ENCODE measurements at regions not wholly inside any gene's neighbourhood (a gene's known extent, or its start where the extent isn't known, plus 50 kb on each side); places are given as distances from the start of the nearest gene placed in this dataset.

DNA sequence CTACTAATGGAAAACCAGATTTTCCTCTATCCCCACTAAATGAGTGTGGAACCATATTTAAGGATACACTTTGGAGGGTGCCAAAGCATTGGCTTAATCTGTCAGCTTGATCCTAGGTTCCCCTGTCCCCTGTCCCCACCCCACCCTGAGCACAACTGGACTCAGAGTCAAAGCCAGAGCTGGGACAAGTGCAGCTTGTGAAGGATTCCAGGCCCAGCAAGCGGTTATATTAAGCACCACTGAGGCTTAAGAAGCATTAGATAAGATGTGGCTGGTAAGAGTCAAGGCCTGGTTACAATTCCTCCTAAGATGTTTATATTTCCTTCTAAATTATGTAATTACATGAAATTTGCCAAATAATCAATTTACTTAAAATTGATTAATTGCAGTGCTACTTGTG, 350.0 kb upstream of the GATB start:
- no peak for TF ChIP-seq CTCF (IDR thresholded peaks at IDR 0.05; ENCODE audit: low read depth, low read length)
- no peak overlapping the region for H3K4me3 ChIP-seq (ENCODE audit: low read depth, low read length)

GRCh38 chr4:152109531-152110509, 349.0 kb upstream of the GATB start:
- H3K4me3 ChIP-seq (ENCODE audit: low read depth, low read length) = no peak overlapping the region
- TF ChIP-seq CTCF (IDR thresholded peaks at IDR 0.05; ENCODE audit: low read depth, low read length) = no peak

GRCh38 chr4:152107736-152108500, 347.1 kb upstream of the GATB start:
- no peak for TF ChIP-seq CTCF (IDR thresholded peaks at IDR 0.05; ENCODE audit: low read depth, low read length)
- no peak overlapping the region for H3K4me3 ChIP-seq (ENCODE audit: low read depth, low read length)

DNA sequence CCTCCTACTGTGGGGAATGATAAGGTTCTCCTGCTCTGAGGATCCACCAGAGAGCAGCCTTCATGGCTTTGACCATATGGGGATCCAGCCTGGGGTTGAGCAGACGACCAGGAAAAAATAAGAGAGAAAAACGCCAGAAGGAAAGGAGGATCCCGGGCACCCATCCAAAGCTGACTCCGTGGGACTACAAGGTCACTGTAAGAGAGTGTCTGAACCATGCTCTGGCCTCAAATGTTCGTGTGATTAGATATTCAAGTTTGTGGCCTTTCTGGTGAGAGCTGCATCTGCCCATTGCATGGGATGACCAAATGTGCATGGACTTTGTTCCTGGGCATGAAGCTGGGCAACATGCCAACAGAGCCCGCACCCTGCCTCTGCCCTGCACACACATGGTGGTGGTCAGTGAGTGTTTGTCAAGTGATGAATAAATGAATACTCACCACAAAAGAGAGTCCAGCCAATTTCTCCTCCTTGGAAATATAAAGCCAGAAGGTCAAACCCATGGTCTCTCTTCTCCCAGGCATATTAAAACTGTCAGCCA, 346.0 kb upstream of the GATB start:
- no peak overlapping the region for H3K4me3 ChIP-seq (ENCODE audit: low read depth, low read length)
- no peak for TF ChIP-seq CTCF (IDR thresholded peaks at IDR 0.05; ENCODE audit: low read depth, low read length)

DNA sequence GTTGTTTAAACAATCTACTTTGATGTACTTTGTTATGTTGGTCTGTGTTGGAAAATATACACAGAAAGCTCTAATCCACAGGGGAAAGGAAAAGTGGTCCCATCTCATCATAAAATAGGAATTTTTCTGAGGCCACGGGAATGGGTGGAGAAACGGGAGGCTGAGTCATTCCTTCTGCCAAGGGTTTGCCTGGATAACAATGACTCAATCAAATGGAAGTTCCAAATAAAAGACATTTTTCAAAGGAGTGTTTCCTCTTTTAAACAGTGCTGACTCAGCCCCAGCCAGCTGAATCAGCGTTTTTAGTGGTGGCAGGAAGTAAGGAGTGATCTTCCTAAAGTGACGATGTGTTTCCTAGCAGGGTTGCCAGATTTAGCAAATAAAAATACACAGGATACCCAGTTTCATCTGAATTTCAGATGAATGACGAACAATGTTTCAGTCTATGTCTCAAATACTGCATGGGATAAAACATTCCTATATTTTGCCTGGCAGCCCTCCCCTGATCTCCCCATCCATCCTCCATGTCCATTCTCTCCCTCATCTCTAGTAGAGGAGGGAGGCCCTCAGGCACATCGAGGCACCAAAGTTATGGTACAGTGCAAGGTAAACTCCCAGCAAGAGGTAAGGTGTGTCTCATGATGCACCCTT, 345.4 kb upstream of the GATB start:
- no peak for TF ChIP-seq CTCF (IDR thresholded peaks at IDR 0.05; ENCODE audit: low read depth, low read length)
- no peak overlapping the region for H3K4me3 ChIP-seq (ENCODE audit: low read depth, low read length)

DNA sequence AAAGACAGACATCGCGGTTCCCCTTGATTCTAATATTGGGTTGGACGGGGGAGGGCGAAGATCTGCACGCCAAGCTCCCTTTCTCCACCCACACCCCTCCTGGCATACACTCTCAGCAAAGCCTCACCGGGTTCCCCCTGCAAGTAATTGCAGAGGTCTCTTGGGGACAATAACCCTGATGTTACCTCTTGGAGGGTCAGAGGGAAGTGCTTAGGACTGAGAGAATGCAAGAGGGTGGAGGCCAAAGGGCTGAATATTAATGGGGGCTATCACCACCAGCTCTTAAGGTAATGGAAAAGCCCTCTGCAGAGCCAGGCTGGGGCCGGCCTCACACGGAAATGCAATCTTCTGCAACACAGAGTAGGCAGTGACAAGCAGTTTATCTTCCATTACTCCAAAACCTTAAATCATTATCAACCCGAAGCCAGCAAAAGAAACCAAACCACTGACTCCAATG, 344.1 kb upstream of the GATB start:
- no peak overlapping the region for H3K4me3 ChIP-seq (ENCODE audit: low read depth, low read length)
- TF ChIP-seq CTCF (IDR thresholded peaks at IDR 0.05; ENCODE audit: low read depth, low read length) = no peak
